ENCODE measurements at regions not wholly inside any gene's neighbourhood (a gene's known extent, or its start where the extent isn't known, plus 50 kb on each side); places are given as distances from the start of the nearest gene placed in this dataset.

GRCh38 chr12:115351514-115352077 is 667.6 kb upstream of the TBX3 start:
- 83% methylated on average over 5 of the region's 5 CpGs for WGBS (ENCODE audit: low lambda C conversion rate)
- CTCF ChIA-PET = no interaction called here
- POLR2A ChIA-PET = no interaction called here

GRCh38 chr12:115349711-115350110 is 665.7 kb upstream of the TBX3 start:
- CTCF ChIA-PET = no interaction called here
- TF ChIP-seq TEAD4 (IDR thresholded peaks at IDR 0.05; ENCODE audit: borderline replicate concordance, insufficient read depth) (no peak), REST (IDR thresholded peaks at IDR 0.05; ENCODE audit: low read depth, low read length) (no peak), ELF1 (IDR thresholded peaks at IDR 0.05) (no peak), IRF3 (IDR thresholded peaks at IDR 0.05; ENCODE audit: low read depth, low read length) (no peak), EP300 (IDR thresholded peaks at IDR 0.05; ENCODE audit: borderline replicate concordance in 1 of 2, low read depth in 1 of 2, low read length in 1 of 2) (no peak), JUND (IDR thresholded peaks at IDR 0.05) (no peak), EZH2phosphoT487 (IDR thresholded peaks at IDR 0.05; ENCODE audit: borderline replicate concordance, low read depth) (no peak)

More at GRCh38 chr12:115351514-115352077, 667.6 kb upstream of the TBX3 start:
- no peak overlapping the region for H3K4me2 ChIP-seq
- H3K79me2 ChIP-seq (ENCODE audit: insufficient read depth) = no peaks in the 10 kb centered on the region
- H3K9me2 ChIP-seq = no peaks in the 10 kb centered on the region
- no peaks in the 10 kb centered on the region for H3F3A ChIP-seq (replicated peaks; ENCODE audit: insufficient read depth)
- no peaks in the 10 kb centered on the region for H4K20me1 ChIP-seq (ENCODE audit: insufficient read depth)
- no peaks in the 10 kb centered on the region for H3K27me3 ChIP-seq (ENCODE audit: insufficient read depth)
- H2AFZ ChIP-seq (ENCODE audit: low read depth) = no peak overlapping the region
- no peak overlapping the region for H3K9ac ChIP-seq
- H3K4me1 ChIP-seq (ENCODE audit: control insufficient read depth in 1 of 2, insufficient read depth in 2 of 2, low read depth in 1 of 2, low read length in 1 of 2) = peaks cover 0 to 9% of the 10 kb centered on the region in 2 experiments; a peak in 2 of 4 replicates
- TF ChIP-seq IRF3 (IDR thresholded peaks at IDR 0.05; ENCODE audit: low read depth, low read length) = no peak
- no peak for TF ChIP-seq PBX3 (IDR thresholded peaks at IDR 0.05)
- TF ChIP-seq POLR2AphosphoS5 (IDR thresholded peaks at IDR 0.05; ENCODE audit: low read depth, low read length) = no peak
- TF ChIP-seq GABPA (IDR thresholded peaks at IDR 0.05; ENCODE audit: low read depth) = no peak
- TF ChIP-seq MXI1 (IDR thresholded peaks at IDR 0.05; ENCODE audit: low read depth, low read length) = no peak
- TF ChIP-seq JUND (IDR thresholded peaks at IDR 0.05) = no peak
- no peak for TF ChIP-seq ZBTB33 (IDR thresholded peaks at IDR 0.05; ENCODE audit: borderline replicate concordance, low read depth)
- TF ChIP-seq TAF1 (IDR thresholded peaks at IDR 0.05; ENCODE audit: borderline replicate concordance, low read depth, low read length) = no peak
- H3K36me3 ChIP-seq (replicated peaks in 1 of 2; ENCODE audit: control insufficient read depth in 1 of 2, insufficient read depth in 2 of 2, low read length in 1 of 2) = no peaks in the 10 kb centered on the region
- H3K27ac ChIP-seq (ENCODE audit: low read depth in 2 of 2, low read length in 1 of 2) = no peak overlapping the region
- no peak overlapping the region for H3K4me3 ChIP-seq (ENCODE audit: low read depth in 2 of 2, low read length in 1 of 2)
- DNase-seq = no peak
- H3K9me3 ChIP-seq = no peaks in the 10 kb centered on the region

More at GRCh38 chr12:115349711-115350110, 665.7 kb upstream of the TBX3 start:
- H3K4me1 ChIP-seq (ENCODE audit: control insufficient read depth in 1 of 2, insufficient read depth in 2 of 2, low read depth in 1 of 2, low read length in 1 of 2) = peaks cover 0 to 3% of the 10 kb centered on the region in 2 experiments; a peak in 2 of 4 replicates
- no peaks in the 10 kb centered on the region for H3K9me2 ChIP-seq
- no peak overlapping the region for H3K9ac ChIP-seq
- no peaks in the 10 kb centered on the region for H3F3A ChIP-seq (replicated peaks; ENCODE audit: insufficient read depth)
- H3K27me3 ChIP-seq (ENCODE audit: insufficient read depth) = no peaks in the 10 kb centered on the region
- H3K4me2 ChIP-seq = no peak overlapping the region
- no peak for DNase-seq
- H4K20me1 ChIP-seq (ENCODE audit: insufficient read depth) = no peaks in the 10 kb centered on the region
- no peak overlapping the region for H3K4me3 ChIP-seq (ENCODE audit: low read depth in 2 of 2, low read length in 1 of 2)
- H3K79me2 ChIP-seq (ENCODE audit: insufficient read depth) = no peaks in the 10 kb centered on the region
- H3K27ac ChIP-seq (ENCODE audit: low read depth in 2 of 2, low read length in 1 of 2) = no peak overlapping the region
- no peaks in the 10 kb centered on the region for H3K9me3 ChIP-seq
- no peak overlapping the region for H2AFZ ChIP-seq (ENCODE audit: low read depth)
- POLR2A ChIA-PET = no interaction called here
- WGBS (ENCODE audit: low lambda C conversion rate) = 75% methylated on average over 1 of the region's 1 CpG
- no peaks in the 10 kb centered on the region for H3K36me3 ChIP-seq (replicated peaks in 1 of 2; ENCODE audit: control insufficient read depth in 1 of 2, insufficient read depth in 2 of 2, low read length in 1 of 2)

Data from SK-N-SH (cell line).